ENCODE measurements at regions not wholly inside any gene's neighbourhood (a gene's known extent, or its start where the extent isn't known, plus 50 kb on each side); places are given as distances from the start of the nearest gene placed in this dataset.

DNA sequence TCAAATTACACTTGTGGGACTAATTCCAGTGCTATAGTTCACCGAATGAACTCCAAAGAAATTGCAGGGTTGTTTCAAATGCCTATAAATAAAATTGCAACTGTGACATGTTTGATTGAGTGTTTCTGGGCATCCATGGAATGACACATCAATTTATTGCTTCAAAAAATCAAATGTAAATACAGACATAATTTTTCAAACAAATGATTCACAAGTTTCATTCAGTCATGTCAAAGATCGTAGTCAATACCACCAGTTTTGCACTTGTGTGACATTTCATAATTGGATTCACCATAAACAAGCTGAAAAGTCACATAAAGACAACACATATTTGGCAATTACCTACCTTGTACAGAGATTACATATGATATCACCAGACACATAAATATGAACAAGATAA is 350.8 kb downstream of the CDH2 start:
- no peak for DNase-seq (ENCODE audit: low spot score)

DNA sequence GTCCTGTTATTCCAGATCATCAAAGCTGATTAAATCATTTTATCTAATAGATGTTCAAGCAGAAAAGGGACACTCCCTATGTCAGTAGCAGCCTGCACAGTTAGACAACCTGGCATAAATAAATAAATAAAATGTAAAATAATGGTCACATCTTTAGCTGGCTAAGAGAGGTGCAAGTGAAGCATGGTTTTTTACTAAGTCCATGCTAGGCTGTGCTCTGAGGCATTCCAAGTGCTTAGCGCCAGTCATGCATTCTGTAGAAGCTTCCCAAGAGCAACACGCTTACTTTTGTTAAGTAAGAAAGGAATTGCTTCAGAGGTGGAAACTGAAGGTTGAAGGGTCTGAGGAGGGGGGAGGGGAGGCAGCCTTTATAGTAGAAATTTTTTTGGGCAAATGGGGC is 351.2 kb downstream of the CDH2 start:
- no peak for DNase-seq (ENCODE audit: low spot score)

DNA sequence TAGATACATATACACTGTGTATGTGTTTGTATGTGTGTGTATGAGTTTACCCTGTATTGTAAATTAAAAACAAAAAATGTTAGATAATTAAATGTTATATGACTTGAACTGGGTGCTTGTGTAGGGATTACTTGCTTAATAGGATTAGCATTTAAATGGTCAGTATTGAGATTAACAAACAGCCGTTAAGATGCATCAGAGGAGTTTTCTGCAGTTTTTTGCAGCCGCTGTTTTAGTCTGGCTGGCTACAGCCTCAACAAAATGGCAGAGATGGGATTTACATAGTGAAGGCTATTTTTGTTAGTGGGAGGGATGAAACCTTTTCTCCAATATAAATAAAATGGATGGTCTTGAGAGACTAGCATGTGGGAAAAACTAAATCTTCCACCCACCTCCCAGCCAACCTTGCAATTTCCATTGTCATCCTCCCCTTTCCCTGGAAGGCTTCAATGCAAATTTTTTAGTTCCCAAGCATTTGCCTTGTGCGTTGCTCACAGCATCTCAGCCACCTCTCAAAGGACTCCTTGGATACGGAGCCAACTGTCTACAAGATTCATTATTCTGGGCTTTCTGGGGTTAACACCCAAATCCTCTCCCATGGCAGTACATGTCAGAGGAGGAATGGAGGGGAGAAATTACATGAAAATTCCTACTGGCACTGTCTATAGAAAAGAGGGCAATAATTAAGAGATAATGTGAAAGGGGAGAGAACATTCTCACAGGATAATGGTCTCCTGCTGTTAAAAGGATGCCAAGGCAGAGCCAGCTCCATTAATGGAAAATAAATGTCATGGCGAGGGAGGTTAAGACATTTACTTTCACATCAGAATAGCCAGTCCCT is 351.9 kb downstream of the CDH2 start:
- no peak for DNase-seq (ENCODE audit: low spot score)

DNA sequence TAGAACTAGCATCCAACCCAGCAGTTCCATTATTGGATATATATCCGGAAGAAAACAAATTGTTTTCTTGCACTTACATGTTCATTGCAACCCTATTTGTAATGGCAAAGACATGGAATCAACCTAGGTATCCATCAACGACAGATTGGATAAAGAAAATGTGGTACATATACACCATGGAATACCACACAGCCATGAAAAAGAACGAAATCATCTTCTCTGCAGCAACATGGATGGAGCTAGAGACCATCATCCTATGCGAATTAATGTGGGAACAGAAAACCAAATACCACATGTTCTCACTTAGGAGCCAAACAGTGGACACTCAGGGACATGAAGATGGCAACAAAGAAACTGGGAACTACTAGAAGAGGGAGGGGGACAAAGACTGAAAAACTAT is 352.7 kb downstream of the CDH2 start:
- DNase-seq (ENCODE audit: low spot score) = no peak

DNA sequence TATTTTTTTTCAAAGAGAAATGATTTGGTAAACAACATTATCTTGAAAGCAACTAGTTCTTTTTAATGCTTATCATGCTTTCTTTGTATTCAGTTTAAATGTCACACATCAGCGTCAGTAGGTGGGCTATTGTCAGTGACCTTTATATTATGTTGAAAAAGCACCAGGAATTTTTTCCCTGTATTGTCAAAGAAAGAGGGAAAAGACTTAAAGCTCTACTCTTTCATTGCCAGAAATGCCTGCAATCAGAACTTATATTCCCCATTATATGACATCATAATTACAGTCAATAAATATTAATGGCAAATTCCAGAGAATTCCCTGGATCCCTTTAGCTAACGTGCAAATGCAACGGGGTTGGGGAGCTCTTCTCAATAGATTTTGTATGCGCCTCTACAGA is 353.9 kb downstream of the CDH2 start:
- DNase-seq (ENCODE audit: low spot score) = no peak

DNA sequence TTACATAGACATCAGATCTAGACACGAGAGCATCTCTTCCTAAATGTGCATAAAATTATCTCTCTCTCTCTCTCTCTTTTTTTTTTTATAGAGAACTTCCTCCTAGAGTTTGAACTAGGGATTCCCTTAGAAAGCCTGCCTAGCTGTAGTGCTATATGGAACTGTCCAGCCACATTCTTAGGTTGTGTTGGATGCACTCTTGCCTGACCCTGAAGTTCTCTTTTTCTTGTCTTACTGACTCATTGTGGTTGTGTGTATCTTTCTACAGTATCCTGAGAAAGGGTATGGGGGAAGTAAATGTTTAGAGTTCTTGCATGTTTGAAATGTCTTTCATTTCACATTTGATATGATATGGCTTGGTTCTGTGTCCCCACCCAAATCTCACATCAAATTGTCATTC is 368.2 kb downstream of the CDH2 start:
- DNase-seq (ENCODE audit: low spot score) = no peak

DNA sequence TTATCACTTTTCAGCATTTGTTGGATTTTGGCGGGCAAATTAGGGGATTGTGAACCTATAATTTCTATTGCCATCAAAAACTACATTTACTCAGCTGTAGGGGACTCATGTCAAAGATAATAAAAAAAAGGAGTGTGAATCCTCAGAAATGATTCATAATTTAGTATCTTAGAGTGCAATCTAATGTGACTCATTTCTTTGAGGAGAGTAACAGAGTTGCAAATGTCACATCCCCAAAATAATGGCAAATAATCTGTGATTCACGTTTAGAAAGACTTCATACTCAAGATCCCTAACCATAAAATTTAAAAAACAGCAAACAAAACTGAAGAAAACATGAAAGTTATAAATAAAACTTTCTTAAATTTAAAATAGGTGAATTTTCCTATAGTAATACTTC is 373.0 kb downstream of the CDH2 start:
- DNase-seq (ENCODE audit: low spot score) = no peak

DNA sequence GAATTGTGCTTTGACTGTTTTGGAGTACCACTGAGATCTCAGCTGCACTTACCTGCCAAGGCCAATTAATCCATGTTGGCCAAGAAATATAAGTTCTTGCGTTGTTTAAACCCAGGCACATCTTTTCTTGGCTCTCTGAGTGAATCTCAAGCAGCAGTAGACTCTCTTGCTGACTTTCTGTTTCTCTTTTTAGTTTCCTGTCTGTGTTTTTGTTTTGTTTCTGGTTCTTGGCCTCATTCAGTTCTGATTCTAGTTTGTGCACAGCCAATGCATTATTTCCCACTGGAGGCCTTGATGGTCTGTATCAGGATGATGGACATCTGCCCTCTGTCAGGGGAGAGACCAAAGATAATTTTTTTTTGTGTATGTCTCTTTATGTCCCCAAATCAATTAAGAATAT is 379.4 kb downstream of the CDH2 start:
- DNase-seq (ENCODE audit: low spot score) = no peak

DNA sequence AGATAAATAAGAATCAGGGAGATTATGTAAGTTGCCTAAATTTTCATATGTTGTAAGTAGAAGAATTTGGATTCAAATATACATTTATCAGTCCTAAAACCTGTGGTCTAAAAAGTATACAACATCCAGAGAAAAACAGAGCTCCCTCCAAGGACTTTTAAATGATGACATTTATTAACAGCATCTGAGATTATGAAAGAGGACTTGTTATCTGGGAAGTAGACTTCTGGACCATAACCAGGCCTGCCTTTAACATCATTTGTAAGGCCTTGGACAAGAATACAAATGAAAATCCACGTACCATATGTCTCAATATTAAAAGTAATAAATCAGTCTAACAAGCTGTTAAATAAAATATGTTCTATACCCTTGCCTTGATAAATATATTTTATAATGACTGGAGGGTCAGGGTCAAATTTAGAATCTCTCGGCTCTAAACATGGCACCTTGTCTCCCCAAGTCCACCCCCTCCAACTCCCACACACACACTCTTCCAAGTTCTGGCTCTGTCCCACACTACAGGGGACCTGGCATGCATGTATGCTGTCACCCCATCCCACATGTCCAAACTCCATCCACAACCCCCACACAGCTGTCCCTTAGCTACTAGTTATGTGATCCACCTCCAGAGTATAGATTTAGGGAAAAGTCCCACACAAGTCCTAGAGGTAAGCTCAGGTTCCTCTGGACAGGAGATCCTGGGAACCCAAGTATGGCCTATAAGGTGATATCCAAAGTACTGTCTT is 382.6 kb downstream of the CDH2 start:
- no peak for DNase-seq (ENCODE audit: low spot score)

DNA sequence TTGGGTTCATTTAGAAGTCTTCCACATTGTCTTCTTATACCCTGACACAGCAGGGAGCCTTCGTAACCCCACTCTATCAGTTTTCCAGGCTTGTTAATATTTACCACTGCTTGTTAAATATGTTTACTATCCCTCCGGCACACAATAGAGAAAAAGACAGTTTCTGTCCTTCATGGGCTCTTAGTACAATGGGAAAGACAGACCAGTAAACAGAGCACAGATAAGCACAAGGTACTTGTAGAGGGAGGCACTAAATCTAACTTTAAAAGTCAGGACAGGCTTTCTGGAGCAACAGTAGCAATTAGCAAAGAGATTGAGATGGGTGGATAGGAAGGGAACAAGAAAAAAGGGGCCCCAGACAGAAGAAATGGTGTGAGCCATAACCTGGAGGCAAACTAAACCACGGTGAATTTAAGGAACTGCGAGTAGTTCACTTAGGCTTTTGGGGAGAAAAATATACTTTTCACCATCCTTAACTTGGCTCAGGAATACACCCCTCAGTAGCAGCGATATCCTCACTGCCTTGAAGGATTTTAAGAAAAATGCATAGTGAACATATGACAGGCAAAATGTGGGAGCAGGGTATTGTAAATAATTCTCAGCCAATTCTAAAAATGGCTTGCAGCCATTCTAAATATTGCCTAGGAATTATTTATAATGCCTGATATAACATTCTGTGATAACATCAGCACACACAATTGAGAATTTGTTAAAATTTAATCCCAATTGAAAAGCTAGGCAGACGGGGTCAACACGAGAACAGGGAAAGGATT is 383.7 kb downstream of the CDH2 start:
- no peak for DNase-seq (ENCODE audit: low spot score)

DNA sequence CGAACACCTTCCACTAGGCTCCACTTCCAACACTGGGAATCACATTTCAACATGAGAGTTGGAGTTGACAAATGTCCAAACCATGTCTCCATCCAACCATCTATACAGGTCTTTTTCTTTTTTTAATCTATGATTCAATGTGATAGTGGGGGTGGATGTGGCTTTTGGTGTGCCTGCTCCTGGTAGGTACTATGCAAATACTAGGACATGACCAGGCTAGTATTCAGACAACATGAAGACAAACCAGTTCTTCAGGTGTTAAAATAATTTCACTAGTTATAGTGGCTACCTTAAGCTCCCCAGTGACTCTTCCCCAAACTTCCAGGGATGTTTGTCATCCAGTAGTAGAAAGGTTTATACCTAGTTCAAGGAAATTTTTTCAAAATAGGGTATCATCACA is 387.5 kb downstream of the CDH2 start:
- no peak for DNase-seq (ENCODE audit: low spot score)

DNA sequence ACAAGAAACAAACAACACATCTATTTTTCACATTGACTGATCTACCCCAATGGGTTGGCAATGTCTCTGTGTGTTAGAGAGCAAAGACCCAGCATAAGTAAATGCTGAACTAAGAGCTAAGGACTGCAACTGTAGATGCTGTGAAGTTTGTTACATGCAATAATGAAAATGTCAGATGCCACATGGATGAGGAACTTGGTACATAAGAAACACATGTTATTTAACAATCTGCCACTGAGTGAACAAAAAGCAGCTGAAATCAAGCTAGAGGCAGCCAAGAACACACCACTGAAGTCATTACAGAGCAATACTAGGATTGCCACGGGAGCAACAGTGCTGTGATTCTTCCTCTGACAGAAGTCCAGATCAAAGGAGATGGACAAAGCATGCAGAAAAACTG is 389.4 kb downstream of the CDH2 start:
- DNase-seq (ENCODE audit: low spot score) = no peak

DNA sequence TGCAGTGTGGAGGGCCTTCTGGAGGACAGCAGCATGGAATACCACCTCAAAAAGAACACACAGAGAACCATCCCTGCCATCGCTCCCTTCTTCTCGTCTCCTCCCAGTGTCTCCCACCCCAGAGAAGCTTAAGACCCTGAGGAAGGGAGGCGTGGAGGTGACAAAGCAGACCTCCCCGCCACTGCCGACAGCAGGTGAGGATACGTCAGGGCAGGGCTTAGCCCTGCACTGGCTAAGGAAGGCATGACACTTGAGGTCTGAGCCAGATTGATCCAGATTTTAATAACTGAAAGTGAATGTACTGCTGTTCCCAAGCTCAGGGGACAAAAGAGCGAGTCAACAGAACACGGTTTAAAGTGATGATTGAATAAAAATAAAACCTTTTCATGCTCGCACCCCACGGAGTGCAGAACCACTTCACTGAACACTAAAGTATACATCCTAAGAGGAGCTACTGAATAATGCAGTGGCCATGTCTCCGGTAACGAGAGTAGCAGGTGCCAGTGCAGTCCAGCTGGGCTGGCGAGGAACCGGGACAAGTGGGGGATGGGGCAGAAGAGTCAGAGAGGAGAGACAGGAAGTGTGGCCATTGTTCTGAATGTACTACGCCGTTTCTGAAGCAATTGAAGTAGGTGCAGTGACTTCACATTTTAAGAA is 391.0 kb downstream of the CDH2 start:
- no peak for DNase-seq (ENCODE audit: low spot score)

DNA sequence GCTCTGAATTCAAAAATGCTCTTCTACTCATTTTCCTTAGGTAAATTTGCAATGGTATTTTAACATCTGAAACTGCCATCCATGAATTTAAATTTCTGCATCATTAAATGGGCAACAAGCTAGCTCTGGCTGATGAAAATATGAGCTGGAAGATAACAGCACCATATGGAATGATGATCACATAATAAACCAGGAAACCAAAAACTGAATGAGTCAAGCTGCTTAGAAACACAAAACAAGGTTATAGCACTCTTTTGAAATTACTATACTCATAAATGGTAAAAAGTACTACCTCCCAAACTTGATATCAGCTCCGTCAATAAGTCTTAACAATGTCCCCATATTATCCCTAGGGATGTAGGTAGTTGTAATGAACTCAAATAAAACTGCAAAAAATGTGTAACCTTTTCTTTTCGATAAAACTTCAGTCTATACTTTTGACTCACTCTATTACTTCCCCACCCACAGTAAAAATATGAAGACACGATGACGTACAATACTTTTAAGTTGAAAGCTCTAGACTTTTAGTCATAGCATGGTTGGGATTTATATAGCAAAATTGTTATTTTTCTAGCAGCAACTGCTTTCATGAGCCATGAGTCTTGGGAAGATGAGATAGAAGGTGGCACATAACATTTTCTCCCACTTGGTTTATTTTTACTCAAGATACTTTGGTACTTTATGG is 396.7 kb downstream of the CDH2 start:
- DNase-seq (ENCODE audit: low spot score) = no peak

DNA sequence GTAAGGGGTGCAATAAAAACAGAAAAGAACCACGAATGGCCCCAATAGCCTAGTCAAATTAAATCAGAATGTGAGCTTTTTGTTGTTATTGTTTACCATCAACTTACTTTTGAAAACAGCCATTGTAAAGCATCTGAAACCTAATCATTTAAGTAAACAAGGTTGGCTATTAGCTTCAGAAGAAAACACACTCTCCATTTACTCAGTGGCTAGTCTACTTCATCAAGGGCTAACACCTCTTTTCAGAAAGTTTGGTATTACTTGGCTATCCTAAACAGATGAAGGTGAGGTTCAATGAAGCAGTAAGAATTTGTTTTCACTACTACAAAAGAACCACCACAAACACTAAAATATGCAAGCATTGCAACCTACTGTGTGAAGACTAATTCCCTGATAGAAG is 398.0 kb downstream of the CDH2 start:
- no peak for DNase-seq (ENCODE audit: low spot score)

DNA sequence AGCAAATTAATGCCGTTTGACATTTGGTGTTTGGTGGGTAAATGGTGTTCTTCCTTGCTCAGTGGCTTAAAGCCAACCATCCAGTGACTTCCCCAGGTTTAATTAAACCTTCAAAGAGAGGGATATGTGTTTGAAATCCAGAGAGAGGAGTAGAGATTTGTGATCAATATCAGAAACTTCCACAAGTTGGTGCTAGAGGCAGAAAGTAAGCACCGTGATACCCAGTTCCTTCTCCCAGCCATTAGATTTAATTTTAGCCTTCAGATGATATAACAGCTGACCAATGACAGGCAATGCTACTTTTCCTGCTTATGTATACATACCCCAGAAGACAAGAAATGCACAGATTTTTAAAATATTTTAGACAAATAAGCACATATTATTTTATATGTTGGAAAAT is 398.5 kb downstream of the CDH2 start:
- no peak for DNase-seq (ENCODE audit: low spot score)

DNA sequence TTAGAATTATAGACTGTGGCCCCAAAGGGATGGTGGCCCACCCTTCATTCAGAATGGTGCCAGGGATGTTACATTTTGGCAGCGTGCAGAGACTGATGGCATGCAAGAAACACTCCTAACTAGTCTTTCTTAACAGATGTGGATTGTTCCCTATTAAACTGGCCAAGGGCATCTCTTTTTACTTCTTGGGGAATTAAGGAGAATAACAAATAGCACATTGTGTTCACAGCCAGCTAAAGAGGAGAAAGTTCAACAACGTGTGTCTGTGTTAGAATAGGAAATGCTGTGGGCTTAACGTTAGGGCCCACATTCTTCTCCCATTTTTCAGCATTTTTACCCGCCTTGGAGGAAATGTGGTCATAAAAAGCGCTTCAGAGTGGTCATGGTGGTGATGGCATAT is 404.8 kb downstream of the CDH2 start:
- no peak for DNase-seq (ENCODE audit: low spot score)

DNA sequence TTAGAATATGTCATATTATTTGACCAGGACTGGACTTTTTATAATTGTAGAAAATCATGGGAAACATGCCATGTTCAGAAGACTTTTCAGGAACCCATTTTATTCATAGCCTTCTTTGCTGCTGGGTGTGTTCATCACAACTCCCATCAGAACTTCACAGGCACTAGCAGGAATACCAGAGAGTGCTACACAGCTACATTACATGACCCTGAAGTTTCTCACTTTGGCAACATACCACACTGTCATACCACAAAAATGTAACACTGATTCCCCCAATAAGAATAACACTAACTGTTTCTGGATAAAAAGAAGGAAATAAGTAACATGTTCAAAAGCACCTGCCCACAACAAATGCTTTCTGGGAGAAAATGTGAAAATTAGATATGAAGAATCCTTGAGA is 405.4 kb downstream of the CDH2 start:
- no peak for DNase-seq (ENCODE audit: low spot score)

DNA sequence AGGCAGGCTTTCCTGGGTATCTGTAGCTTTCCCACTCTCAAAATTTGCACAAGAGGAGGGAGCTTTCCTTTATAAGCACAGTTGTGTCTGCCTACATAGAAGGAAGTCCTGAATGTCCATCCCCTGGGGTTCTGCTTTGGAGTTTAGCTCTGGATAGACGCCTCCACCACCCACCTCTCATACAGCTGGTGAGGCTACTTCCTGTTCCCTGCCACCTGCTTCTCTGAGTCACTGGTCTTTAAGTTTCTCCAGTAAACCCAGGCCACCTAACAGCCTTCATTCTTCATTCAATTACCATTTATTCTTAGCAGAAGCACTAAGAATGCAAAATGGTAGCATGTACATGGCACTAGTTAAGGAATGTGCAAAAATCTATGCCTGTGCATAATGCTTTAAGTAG is 407.8 kb downstream of the CDH2 start:
- DNase-seq (ENCODE audit: low spot score) = no peak

DNA sequence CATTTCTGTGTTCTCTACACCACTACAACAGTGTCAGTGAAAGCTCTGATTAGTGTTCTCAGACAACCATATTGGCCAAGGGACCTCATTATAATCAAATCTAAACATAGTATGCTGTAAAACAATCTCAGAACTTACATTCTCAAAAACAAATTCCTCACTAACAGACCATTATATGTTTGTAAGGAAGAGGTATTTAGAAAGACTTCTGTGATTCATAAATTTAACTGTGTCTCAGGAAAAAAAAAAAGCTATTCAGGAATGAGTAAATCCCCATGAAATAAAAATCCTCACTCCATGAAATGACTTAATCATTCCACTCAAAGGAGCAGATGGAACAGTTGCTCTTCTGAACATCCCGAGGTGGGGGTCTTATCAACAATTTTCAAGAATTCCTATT is 413.0 kb downstream of the CDH2 start:
- no peak for DNase-seq (ENCODE audit: low spot score)

DNA sequence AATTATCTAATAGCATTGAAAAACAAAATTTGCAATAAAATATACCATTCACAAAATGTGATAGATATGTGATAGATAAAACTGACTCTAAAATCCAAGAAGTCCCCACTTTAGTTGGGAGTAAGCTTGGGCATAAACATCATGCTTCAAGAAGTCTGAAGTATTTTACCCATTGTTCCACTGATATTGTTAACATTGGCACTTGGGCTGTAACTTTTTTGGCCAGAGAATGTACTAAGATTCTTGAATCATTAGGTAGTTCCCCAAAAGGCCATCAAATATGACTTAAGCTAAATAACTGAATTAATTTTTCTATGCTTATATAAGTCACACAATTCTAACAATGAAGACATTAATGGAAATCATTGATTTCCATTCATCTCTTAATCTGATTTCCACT is 413.6 kb downstream of the CDH2 start:
- no peak for DNase-seq (ENCODE audit: low spot score)

DNA sequence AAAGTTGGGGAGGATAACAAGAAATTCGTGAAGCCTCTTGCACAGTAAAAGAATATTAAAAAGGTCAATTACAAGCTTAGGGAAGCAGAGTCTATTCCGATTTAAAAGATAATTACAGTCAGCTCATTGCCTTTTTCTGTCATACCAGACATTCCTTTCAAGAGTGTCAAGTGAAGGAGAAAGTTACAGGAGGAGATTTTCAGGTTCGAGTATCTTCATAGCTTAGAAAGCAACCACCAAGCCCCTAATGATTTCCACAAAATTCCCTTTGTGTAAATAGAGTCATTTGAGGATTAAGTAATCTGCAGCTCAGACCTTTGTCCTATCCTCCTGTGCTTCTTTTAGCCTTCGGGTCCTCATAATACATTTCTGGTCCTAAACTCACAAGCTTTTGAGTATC is 414.9 kb downstream of the CDH2 start:
- DNase-seq (ENCODE audit: low spot score) = no peak

Measured in CD4-positive, alpha-beta T cell treated with Interleukin-15 for 4 hours (primary cell).